PC-3 (cell line): ENCODE measurements at regions not wholly inside any gene's neighbourhood (a gene's known extent, or its start where the extent isn't known, plus 50 kb on each side); places are given as distances from the start of the nearest gene placed in this dataset.

Experiments
- CTCF ChIP-seq: fragments of 300-600 bp; sonication (generic); conservative IDR thresholded peaks from 2 replicates; pipeline ENCODE4 v1.5.1; 2017; ENCODE audit warnings: antibody characterized with exemption, low read depth, mild to moderate bottlenecking, low read length
- EZH2 ChIP-seq: fragments of 300-600 bp; sonication (generic); IDR thresholded peaks from one replicate; pipeline ENCODE4 v1.6.1; 2017; ENCODE audit warnings: antibody characterized with exemption, mild to moderate bottlenecking, low read length; ENCODE audit not compliant: unreplicated experiment
- EZH2phosphoT487 ChIP-seq: fragments of 300-600 bp; sonication (generic); IDR thresholded peaks from 2 replicates; pipeline ENCODE4 v1.6.1; 2018; ENCODE audit warnings: mild to moderate bottlenecking, antibody characterized with exemption, low read length, borderline replicate concordance

GRCh38 chr3:148369381-148369780, 328.3 kb upstream of the AGTR1 start:
- no peak for TF ChIP-seq EZH2
- no peak for TF ChIP-seq CTCF
- no peak for TF ChIP-seq EZH2phosphoT487
